Fibroblast of mammary gland (primary cell): ENCODE measurements at regions not wholly inside any gene's neighbourhood (a gene's known extent, or its start where the extent isn't known, plus 50 kb on each side); places are given as distances from the start of the nearest gene placed in this dataset.
A peak's percentile ranks its signal among the peaks of the same experiment; 100 is the strongest.

Source experiments
- DNase-seq: peaks from one replicate; pipeline ENCODE4 v3.0.0-alpha.2; 2010; ENCODE audit warnings: low read depth
- H3K4me3 ChIP-seq: 2 replicates; pipeline ENCODE4 v1.5.1; 2011; ENCODE audit warnings: low read depth, mild to moderate bottlenecking, low read length, moderate library complexity; ENCODE audit not compliant: control insufficient read depth
- CTCF ChIP-seq: conservative IDR thresholded peaks from 2 replicates; pipeline ENCODE4 v1.5.1; 2011; ENCODE audit warnings: low read depth, low read length, inconsistent platforms; ENCODE audit not compliant: control insufficient read depth, insufficient read depth

DNA sequence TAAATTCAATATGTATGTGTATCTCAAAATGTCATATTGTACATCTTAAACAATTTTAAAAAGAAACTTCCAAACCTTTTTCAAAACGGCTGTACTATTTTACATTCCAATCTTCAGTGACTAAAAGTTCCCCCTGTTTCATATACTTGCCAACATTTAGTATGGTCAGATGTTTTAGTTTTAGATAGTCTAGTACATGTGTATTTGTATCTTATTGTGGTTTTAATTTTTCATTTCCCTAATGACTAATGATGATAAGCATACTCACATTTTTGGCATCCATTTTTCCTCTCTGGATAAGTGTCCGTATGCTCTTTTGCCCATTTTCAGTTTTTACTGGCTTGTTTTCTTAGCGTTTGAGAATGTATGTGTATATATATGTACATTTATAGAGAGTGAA is 212.2 kb upstream of the MAGEB18 start:
- peak; percentile 17 for DNase-seq
- no peak for TF ChIP-seq CTCF
- H3K4me3 ChIP-seq, result no peak overlapping the region

DNA sequence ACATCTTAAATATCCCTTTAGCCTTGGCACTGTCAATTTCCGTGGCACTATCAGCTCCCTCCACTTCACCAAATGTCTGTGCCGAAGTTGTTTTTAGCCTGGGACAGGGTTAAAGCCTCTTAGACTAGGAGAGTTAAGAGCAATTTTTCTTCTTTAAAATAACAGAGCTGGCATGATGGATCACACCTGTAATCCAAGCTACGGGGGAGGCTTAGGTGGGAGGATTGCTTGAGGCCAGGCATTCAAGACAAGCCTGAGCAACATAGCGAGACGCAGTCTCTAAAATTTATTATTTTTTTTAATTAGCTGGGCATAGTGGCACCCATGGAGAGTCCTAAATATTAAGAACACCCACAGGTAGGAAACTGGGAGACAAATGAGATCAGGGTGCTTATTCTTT is 209.8 kb upstream of the MAGEB18 start:
- no peak overlapping the region for H3K4me3 ChIP-seq
- no peak for TF ChIP-seq CTCF
- DNase-seq, result no peak

- TF ChIP-seq CTCF, result no peak
- peak; percentile 37 for DNase-seq
- H3K4me3 ChIP-seq, result no peak overlapping the region
Measured at GRCh38 chrX:25941087-25941486, 197.1 kb upstream of the MAGEB18 start.

GRCh38 chrX:25941559-25942250 is 196.4 kb upstream of the MAGEB18 start:
- TF ChIP-seq CTCF, result no peak
- DNase-seq, result peak; percentile 4
- H3K4me3 ChIP-seq, result no peak overlapping the region

GRCh38 chrX:25968920-25969319 is 169.2 kb upstream of the MAGEB18 start:
- H3K4me3 ChIP-seq, result no peak overlapping the region
- DNase-seq, result peak; percentile 2
- peak; percentile 31 for TF ChIP-seq CTCF

- TF ChIP-seq CTCF, result no peak
- no peak overlapping the region for H3K4me3 ChIP-seq
- no peak for DNase-seq
Measured at GRCh38 chrX:25976683-25977310, 161.3 kb upstream of the MAGEB18 start.
